ENCODE measurements at regions not wholly inside any gene's neighbourhood (a gene's known extent, or its start where the extent isn't known, plus 50 kb on each side); places are given as distances from the start of the nearest gene placed in this dataset.
"Not testable (repeated sequence)": the region's sequence is repeated elsewhere in the genome, so short reads cannot be mapped to it uniquely, and the experiment has no call there.

DNA sequence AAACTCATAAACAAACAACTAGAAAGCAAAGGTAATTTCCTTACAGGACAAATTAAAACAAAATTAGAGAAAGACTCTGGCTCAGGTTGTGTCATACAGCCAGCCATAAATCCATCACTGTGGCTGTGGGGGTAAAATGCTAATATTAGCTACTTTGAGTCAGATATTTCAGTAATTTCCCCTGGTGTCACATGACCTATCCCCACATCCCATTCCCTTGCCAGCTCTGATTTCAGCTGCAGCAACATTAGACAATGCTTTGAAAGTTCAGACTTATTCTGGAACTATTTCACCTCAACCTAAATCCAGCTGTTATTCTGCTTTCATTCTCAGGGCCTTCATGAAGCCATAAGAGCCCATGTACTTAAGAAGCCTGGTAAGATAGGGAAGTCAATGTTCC is 55.3 kb downstream of the RPL10L start:
- no peak overlapping the region for H3K4me3 Mint-ChIP-seq
- H3K27ac Mint-ChIP-seq: no peak overlapping the region
- H3K4me1 Mint-ChIP-seq: no peaks in the 10 kb centered on the region
- no peaks in the 10 kb centered on the region for H3K9me3 Mint-ChIP-seq
- no peaks in the 10 kb centered on the region for H3K27me3 Mint-ChIP-seq
- DNase-seq: no peak
- no peaks in the 10 kb centered on the region for H3K36me3 Mint-ChIP-seq
- CTCF ChIA-PET: no interaction called here

GRCh38 chr14:46582826-46583225 is 68.8 kb downstream of the RPL10L start:
- no peak overlapping the region for H3K27ac Mint-ChIP-seq
- DNase-seq: no peak
- no peaks in the 10 kb centered on the region for H3K9me3 Mint-ChIP-seq
- no peak overlapping the region for H3K4me3 Mint-ChIP-seq
- H3K36me3 Mint-ChIP-seq: no peaks in the 10 kb centered on the region
- no peaks in the 10 kb centered on the region for H3K27me3 Mint-ChIP-seq
- CTCF ChIA-PET: no interaction called here
- no peaks in the 10 kb centered on the region for H3K4me1 Mint-ChIP-seq

DNA sequence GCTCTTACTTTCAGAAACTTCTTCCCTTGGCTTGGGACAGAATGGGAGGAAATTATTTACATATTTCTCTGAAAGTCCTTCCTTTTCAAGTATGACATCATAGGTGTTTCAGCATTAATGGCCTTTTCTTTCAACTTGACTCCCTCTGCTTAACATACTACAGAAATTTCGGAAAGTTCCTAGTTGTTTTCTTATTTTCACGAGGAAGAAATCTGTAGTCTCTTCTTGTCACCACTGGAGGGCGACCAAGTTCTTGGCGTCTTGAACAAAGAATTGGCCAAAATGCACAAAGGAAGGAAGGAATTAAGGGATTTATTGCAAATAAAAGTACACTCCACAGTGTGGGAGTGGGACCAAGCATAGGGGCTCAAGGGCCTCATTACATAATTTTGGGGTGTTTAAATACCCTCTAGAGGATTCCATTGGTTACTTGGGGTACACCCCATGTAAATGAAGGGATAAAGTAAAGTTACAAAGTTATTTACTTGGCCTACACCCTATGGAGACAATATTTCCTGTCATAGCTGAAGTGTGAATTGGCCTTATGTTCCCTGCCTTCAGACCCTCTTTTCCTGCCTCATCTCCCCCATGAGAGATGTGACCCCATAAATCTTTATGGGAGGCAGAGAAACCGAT is 70.4 kb downstream of the RPL10L start:
- Mint-ChIP-seq H3K27me3 (no peaks in the 10 kb centered on the region), H3K4me3 (no peak overlapping the region), H3K27ac (no peak overlapping the region), H3K9me3 (no peaks in the 10 kb centered on the region), H3K36me3 (no peaks in the 10 kb centered on the region), H3K4me1 (no peaks in the 10 kb centered on the region)
- CTCF ChIA-PET: interaction anchor here (0.8 kb wide), 1 partner anchor 9 kb away, joined by 3 read pairs; no protein-coding TSS in a partner anchor
- DNase-seq: no peak

DNA sequence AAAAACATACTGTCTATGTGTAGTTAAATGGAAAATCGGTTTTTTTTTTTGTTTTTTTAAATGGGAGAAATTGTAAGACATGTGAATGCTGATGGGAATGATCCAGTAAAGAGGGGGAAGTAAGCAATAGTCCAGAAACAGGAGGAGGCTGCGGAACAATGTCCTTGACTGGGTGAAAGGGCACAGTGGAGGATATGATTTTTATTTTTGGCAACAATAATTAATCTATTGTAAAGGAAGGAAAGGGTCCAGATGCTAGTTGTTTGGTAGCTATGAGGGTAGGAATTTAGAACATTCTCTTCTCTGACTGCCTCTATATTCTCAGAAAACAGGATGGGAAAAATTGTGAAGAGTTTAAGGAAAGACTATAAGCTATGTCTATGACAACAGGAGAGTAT is 76.6 kb downstream of the RPL10L start:
- Mint-ChIP-seq H3K27ac (no peak overlapping the region), H3K4me3 (no peak overlapping the region), H3K27me3 (no peaks in the 10 kb centered on the region), H3K4me1 (no peaks in the 10 kb centered on the region), H3K9me3 (no peaks in the 10 kb centered on the region), H3K36me3 (no peaks in the 10 kb centered on the region)
- DNase-seq: no peak
- CTCF ChIA-PET: no interaction called here

GRCh38 chr14:46574221-46574977 is 77.2 kb downstream of the RPL10L start:
- no peaks in the 10 kb centered on the region for H3K4me1 Mint-ChIP-seq
- peaks cover 2% of the 10 kb centered on the region for H3K9me3 Mint-ChIP-seq
- no peak overlapping the region for H3K4me3 Mint-ChIP-seq
- H3K27ac Mint-ChIP-seq: no peak overlapping the region
- DNase-seq: no peak
- no peaks in the 10 kb centered on the region for H3K36me3 Mint-ChIP-seq
- CTCF ChIA-PET: no interaction called here
- no peaks in the 10 kb centered on the region for H3K27me3 Mint-ChIP-seq

- H3K4me1 Mint-ChIP-seq: no peaks in the 10 kb centered on the region
- H3K27ac Mint-ChIP-seq: no peak overlapping the region
- no peaks in the 10 kb centered on the region for H3K27me3 Mint-ChIP-seq
- no peak overlapping the region for H3K4me3 Mint-ChIP-seq
- H3K36me3 Mint-ChIP-seq: no peaks in the 10 kb centered on the region
- CTCF ChIA-PET: no interaction called here
- H3K9me3 Mint-ChIP-seq: peaks cover 2% of the 10 kb centered on the region
- no peak for DNase-seq
Measured at GRCh38 chr14:46573498-46573897, 78.1 kb downstream of the RPL10L start.

DNA sequence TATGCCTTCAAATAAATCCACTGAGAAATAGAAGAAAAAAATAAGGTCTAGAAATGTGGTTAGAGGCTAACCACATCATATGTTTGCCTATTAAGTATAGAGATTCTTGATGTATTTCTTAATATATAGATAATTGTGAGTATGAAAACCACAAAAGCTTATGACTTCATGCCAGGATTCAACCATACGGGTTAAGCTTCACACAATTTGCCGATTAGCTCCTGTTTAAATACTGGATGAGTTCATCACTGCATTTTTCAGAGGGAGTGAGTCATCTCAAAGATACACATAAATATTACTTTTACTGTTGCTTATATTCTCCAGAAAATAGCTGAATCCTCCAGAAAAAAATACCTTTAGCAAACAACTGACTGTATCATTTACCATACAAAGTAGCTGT is 79.6 kb downstream of the RPL10L start:
- H3K4me1 Mint-ChIP-seq: no peaks in the 10 kb centered on the region
- no peak for DNase-seq
- peaks cover 2% of the 10 kb centered on the region for H3K9me3 Mint-ChIP-seq
- no peaks in the 10 kb centered on the region for H3K27me3 Mint-ChIP-seq
- no peak overlapping the region for H3K27ac Mint-ChIP-seq
- H3K4me3 Mint-ChIP-seq: no peak overlapping the region
- H3K36me3 Mint-ChIP-seq: no peaks in the 10 kb centered on the region
- CTCF ChIA-PET: no interaction called here

DNA sequence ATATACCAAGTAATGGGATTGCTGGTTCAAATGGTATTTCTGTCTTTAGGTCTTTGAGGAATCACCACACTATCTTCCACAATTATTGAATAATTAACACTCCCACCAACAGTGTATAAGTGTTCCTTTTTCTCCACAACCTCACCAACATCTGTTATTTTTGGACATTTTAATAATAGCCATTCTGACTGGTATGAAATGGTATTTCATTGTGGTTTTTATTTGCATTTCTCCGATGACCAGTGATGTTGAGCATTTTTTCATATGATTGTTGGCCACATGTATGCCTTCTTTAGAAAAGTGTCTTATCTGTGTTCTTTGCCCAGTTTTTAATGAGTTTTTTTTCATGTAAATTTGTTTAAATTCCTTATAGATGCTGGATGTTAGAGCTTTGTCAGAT is 83.4 kb downstream of the RPL10L start:
- not testable (repeated sequence) for H3K27me3 Mint-ChIP-seq

DNA sequence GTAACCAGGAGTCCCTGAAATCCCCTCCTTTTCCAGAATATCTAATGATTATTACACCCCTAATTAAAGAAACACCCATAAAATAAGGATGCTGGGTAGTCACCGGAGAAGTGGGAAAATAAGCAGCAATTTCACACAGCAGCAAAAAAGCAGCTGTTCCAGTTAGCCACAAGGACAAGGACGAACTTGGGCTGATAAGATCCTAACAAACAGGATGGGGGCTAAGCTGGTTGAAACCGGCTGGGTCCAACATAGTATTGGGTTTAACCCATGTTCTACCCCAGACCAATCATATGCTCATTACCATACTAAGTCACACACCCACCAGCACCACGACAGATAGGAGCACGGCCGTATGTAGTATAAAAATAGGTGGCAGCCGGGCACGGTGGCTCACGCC is 100.7 kb downstream of the RPL10L start:
- Mint-ChIP-seq H3K27me3 (no peaks in the 10 kb centered on the region), H3K4me3 (no peak overlapping the region), H3K36me3 (no peaks in the 10 kb centered on the region), H3K27ac (no peak overlapping the region), H3K4me1 (no peaks in the 10 kb centered on the region), H3K9me3 (peaks cover 24% of the 10 kb centered on the region)
- CTCF ChIA-PET: no interaction called here
- DNase-seq: no peak

More for the DNA sequence above, 83.4 kb downstream of the RPL10L start:
- H3K36me3 Mint-ChIP-seq, H3K4me3 Mint-ChIP-seq, CTCF ChIA-PET, H3K4me1 Mint-ChIP-seq, DNase-seq, H3K27ac Mint-ChIP-seq, H3K9me3 Mint-ChIP-seq: not testable (repeated sequence)

DNA sequence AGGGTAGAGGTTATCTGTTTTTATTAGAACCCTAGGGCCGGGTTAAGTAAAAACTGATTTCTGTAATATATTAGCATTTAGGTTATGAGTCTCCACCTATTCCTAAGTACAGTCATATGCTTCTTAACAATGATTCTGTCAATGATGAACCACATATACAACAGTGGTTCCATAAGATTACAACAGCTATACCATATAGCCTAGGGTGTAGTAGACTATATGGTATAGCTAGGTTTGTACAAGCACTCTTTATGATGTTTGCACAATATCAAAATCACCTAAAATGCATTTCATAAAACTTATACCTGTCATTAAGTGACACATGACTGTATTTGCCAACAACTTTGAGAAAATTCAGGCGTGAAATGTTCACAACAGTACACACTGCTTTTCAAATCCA is 110.6 kb downstream of the RPL10L start:
- Mint-ChIP-seq H3K4me3 (no peak overlapping the region), H3K9me3 (peaks cover 7% of the 10 kb centered on the region), H3K4me1 (no peaks in the 10 kb centered on the region), H3K27ac (no peak overlapping the region), H3K27me3 (no peaks in the 10 kb centered on the region), H3K36me3 (no peaks in the 10 kb centered on the region)
- CTCF ChIA-PET: no interaction called here
- no peak for DNase-seq

DNA sequence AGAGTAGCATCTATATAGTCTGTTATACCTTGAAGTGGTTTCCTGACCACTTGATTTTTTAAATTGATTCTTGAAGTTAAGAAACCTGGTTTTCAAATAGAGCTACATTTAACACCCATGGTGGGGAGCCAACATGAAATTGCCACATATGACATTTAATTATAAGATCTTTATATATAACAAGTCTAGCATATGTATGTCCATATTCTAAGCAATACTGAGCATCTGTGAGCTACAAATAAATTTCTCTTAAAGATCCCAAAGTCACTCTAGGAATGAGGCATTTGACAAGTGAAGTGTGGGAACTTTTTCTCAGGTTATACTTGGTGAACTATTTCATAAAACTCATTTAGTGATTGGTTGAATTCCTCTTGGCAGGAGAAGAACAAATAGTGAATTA is 132.5 kb downstream of the RPL10L start:
- no peak overlapping the region for H3K27ac Mint-ChIP-seq
- peaks cover 2% of the 10 kb centered on the region for H3K9me3 Mint-ChIP-seq
- H3K27me3 Mint-ChIP-seq: no peaks in the 10 kb centered on the region
- H3K4me3 Mint-ChIP-seq: no peak overlapping the region
- DNase-seq: no peak
- H3K36me3 Mint-ChIP-seq: no peaks in the 10 kb centered on the region
- no peaks in the 10 kb centered on the region for H3K4me1 Mint-ChIP-seq
- CTCF ChIA-PET: no interaction called here

DNA sequence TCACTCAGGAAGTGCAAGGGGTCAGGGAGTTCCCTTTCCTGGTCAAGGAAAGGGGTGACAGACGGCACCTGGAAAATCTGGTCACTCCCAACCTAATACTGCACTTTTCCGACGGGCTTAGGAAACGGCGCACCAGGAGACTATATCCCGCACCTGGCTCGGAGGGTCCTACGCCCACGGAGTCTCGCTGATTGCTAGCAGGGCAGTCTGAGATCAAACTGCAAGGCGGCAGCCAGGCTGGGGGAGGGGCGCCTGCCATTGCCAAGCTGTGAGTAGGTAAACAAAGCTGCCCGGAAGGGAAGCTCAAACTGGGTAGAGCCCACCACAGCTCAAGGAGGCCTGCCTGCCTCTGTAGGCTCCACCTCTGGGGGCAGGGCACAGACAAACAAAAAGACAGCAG is 142.8 kb downstream of the RPL10L start:
- DNase-seq, H3K36me3 Mint-ChIP-seq, CTCF ChIA-PET, H3K4me3 Mint-ChIP-seq, H3K4me1 Mint-ChIP-seq, H3K27me3 Mint-ChIP-seq, H3K27ac Mint-ChIP-seq: not testable (repeated sequence)
- H3K9me3 Mint-ChIP-seq: peaks cover 13% of the 10 kb centered on the region

GRCh38 chr14:46499521-46499920 is 152.1 kb downstream of the RPL10L start:
- no peak overlapping the region for H3K4me3 Mint-ChIP-seq
- H3K27ac Mint-ChIP-seq: no peak overlapping the region
- no peaks in the 10 kb centered on the region for H3K4me1 Mint-ChIP-seq
- DNase-seq: no peak
- H3K27me3 Mint-ChIP-seq: no peaks in the 10 kb centered on the region
- CTCF ChIA-PET: no interaction called here
- no peaks in the 10 kb centered on the region for H3K36me3 Mint-ChIP-seq
- H3K9me3 Mint-ChIP-seq: peaks cover 11% of the 10 kb centered on the region

DNA sequence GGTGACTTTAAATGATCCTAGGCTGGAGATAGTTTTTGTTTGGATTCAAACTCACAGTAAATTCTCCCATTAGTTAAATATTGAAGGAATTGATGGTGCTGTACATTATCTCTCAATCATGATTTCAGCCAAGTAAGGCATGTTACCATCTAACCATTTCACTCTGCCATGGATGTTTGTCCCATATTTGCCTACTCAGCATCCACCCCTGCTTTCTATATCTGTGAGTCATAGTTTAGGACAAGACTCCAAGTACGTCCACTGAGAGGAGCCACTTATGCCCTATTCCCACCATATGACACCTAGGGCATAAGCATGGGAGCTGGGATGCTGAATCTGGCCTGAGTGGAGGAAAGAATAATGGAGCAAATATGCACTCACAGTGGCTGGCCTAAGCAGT is 155.2 kb downstream of the RPL10L start:
- CTCF ChIA-PET: no interaction called here
- Mint-ChIP-seq H3K36me3 (no peaks in the 10 kb centered on the region), H3K4me3 (no peak overlapping the region), H3K9me3 (peaks cover 10% of the 10 kb centered on the region), H3K4me1 (no peaks in the 10 kb centered on the region), H3K27me3 (no peaks in the 10 kb centered on the region), H3K27ac (no peak overlapping the region)
- DNase-seq: no peak

GRCh38 chr14:46490238-46490685 is 161.3 kb downstream of the RPL10L start:
- Mint-ChIP-seq H3K4me3 (no peak overlapping the region), H3K27me3 (no peaks in the 10 kb centered on the region), H3K4me1 (no peaks in the 10 kb centered on the region), H3K27ac (no peak overlapping the region), H3K36me3 (no peaks in the 10 kb centered on the region), H3K9me3 (peaks cover 10% of the 10 kb centered on the region)
- DNase-seq: no peak
- CTCF ChIA-PET: interaction anchor here (0.7 kb wide), 2 partner anchors 12 to 661 kb away, joined by 3 read pairs; no protein-coding TSS in a partner anchor

Measured in activated naive CD4-positive, alpha-beta T cell treated with anti-CD3 and anti-CD28 coated beads, Interleukin-2, amount 10 ng/mL, durations not matched to agents 7 days and 5 days (primary cell).